Natural killer cell treated with Interleukin-12 subunit alpha and Interleukin-12 subunit beta and Interleukin-15 and Interleukin-18, amount 100 ng/mL, for 72 hours (primary cell): ENCODE measurements at regions not wholly inside any gene's neighbourhood (a gene's known extent, or its start where the extent isn't known, plus 50 kb on each side); places are given as distances from the start of the nearest gene placed in this dataset.
A peak's percentile ranks its signal among the peaks of the same experiment; 100 is the strongest.

ENCODE experiments used
- ATAC-seq, 2 donors: fragments of 150-1000 bp; cut with Tn5 transposase in 1 of 2; sonication (Bioruptor Pico), chemical (Tn5 transposase) in 1 of 2; 2 replicates each; pipeline ENCODE4 v1.10.0; 2021
- DNase-seq: peaks from one replicate; pipeline ENCODE4 v3.0.0; 2022; ENCODE audit warnings: low spot score
- H3K27ac Mint-ChIP-seq, 2 donors: 1 replicate in 1 of 2; 2 replicates in 1 of 2; pipeline ENCODE4 v1.8.0; 2022; ENCODE audit warnings: mixed read lengths in 2 of 2, mild to moderate bottlenecking in 1 of 2, moderate library complexity in 1 of 2
- H3K27me3 Mint-ChIP-seq, 2 donors: 1 replicate in 1 of 2; 2 replicates in 1 of 2; pipeline ENCODE4 v1.8.0; 2022; ENCODE audit warnings: mixed read lengths in 2 of 2
- H3K36me3 Mint-ChIP-seq: one replicate; pipeline ENCODE4 v1.8.0; 2022; ENCODE audit warnings: mixed read lengths
- H3K4me1 Mint-ChIP-seq, 2 donors: 1 replicate in 1 of 2; 2 replicates in 1 of 2; pipeline ENCODE4 v1.8.0; 2022; ENCODE audit warnings: low read depth in 2 of 2, mixed read lengths in 2 of 2, mild to moderate bottlenecking in 1 of 2
- H3K4me3 Mint-ChIP-seq: one replicate; pipeline ENCODE4 v1.8.0; 2022; ENCODE audit warnings: mixed read lengths
- H3K9me3 Mint-ChIP-seq: 2 replicates; pipeline ENCODE4 v1.8.0; 2022; ENCODE audit warnings: mixed read lengths

DNA sequence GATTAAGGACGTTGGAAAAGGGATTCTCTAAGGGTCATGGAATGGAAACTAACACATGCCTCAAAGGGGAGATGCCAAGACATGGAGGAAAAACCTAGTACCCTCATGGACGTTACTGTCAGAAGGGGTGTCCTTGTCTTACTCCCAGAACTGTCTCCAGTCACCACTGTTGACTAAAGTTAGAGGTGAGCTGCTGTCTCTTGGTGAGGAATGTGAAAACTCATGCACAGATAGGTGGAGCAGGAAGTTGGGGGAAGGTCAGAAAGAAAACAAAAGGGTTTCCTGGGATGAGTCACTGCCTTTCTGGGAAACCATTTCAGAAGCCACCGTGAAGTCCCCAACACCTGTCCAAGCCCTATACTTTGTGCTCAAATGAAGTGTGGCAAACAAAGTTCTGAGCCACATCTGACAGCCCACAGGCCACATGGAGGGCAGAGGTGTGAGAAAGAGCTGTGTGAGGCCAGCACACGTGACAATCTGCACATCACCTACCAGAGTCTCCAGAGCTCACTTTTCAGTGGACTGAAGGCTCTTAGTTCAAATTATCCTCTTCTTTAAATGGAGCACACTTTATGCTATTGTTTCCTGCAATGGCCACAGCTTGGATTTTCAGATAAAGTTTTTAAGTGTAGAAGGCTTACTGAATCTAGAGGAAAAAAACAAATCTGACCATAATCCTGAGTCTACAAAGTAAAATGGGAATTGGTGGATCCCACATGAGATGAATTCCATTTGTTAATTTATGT is 92.9 kb upstream of the EGLN3 start:
- peaks cover 0 to 12% of the 10 kb centered on the region in 2 donors for H3K27me3 Mint-ChIP-seq
- ATAC-seq, result peak; percentile 96 to 98
- H3K9me3 Mint-ChIP-seq, result peaks cover 4% of the 10 kb centered on the region
- H3K27ac Mint-ChIP-seq, result peak overlapping the region; percentile 30 to 86
- no peaks in the 10 kb centered on the region for H3K36me3 Mint-ChIP-seq
- peaks cover 21 to 26% of the 10 kb centered on the region in 2 donors for H3K4me1 Mint-ChIP-seq
- peak; percentile 84 for DNase-seq
- peak overlapping the region; percentile 58 for H3K4me3 Mint-ChIP-seq

DNA sequence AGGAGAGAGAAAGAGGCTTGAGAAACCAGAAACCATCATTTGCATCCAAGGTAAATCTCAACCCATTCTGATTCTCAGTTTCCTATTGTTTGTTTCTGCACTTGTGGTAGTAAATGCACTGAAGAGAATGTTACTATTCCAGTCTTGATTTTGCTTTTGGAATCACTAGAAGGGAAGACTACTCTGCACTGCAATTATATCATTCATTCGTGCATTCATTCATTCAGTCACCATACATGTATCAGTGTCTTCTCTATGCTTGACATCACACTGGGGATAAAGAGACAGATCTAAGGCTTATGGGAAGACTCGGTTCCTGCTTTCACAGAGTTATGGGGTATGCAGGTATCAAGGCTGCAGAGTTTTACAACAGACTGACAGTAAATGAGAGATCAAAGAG is 90.3 kb upstream of the EGLN3 start:
- Mint-ChIP-seq H3K27me3 (peaks cover 0 to 7% of the 10 kb centered on the region in 2 donors), H3K4me1 (peaks cover 21 to 31% of the 10 kb centered on the region in 2 donors), H3K27ac (no peak overlapping the region), H3K9me3 (peaks cover 4% of the 10 kb centered on the region), H3K36me3 (no peaks in the 10 kb centered on the region), H3K4me3 (no peak overlapping the region)
- ATAC-seq (no peak), DNase-seq (no peak)

DNA sequence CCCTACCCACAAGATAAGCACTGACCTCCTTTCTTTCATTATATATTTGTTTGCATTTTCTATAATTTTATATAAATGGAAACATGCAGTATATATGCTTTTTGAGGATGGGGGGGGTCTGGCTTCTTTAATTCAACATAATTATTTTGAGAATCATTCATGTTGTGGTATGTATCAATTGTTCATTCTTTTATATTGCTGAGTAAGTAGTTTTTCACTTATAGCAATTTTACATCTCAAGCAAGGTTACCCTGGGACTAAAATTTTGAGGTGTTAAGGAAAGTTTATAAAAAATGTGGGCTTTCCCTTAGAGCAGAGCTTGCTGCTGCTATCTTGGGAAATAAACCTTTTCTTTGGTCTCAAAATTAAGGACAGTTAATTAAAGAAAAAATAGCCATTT is 89.9 kb upstream of the EGLN3 start:
- H3K27me3 Mint-ChIP-seq, result peaks cover 0 to 7% of the 10 kb centered on the region in 2 donors
- no peak overlapping the region for H3K4me3 Mint-ChIP-seq
- peaks cover 21 to 31% of the 10 kb centered on the region in 2 donors for H3K4me1 Mint-ChIP-seq
- no peak for ATAC-seq
- no peak for DNase-seq
- H3K27ac Mint-ChIP-seq, result no peak overlapping the region
- H3K36me3 Mint-ChIP-seq, result no peaks in the 10 kb centered on the region
- H3K9me3 Mint-ChIP-seq, result peaks cover 4% of the 10 kb centered on the region

DNA sequence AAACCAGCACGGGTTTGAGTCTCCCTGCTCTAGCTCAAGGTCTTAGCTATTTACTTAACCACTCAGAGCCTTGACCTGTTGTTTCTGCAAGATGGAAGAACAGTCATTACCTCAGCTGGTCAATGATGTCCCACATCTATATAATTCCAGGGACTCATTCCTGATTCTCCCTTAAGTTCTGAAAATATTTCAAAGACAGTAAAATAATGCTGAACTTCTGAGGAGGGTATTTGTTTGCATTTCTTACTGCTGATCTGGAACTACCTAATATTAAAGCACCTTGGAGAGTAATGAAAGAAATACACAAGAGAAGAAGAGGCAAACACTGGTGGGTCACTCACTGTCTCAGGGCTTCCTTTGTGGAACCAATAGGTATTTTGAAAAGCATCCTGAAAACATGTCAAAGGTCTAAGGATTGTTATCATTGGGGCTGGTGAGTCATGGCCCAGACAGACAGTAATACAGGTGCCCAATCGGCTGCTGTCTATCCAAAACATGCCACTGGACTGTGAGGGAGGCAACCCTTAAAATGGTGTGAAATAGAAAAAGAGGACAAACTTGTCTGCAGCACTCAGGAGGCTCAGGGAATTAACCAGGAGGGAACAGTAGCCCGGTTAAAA is 88.7 kb upstream of the EGLN3 start:
- Mint-ChIP-seq H3K27me3 (peaks cover 0 to 7% of the 10 kb centered on the region in 2 donors), H3K4me3 (no peak overlapping the region), H3K36me3 (no peaks in the 10 kb centered on the region), H3K9me3 (peaks cover 4% of the 10 kb centered on the region), H3K4me1 (peaks cover 18 to 29% of the 10 kb centered on the region in 2 donors), H3K27ac (no peak overlapping the region)
- ATAC-seq (no peak), DNase-seq (no peak)

DNA sequence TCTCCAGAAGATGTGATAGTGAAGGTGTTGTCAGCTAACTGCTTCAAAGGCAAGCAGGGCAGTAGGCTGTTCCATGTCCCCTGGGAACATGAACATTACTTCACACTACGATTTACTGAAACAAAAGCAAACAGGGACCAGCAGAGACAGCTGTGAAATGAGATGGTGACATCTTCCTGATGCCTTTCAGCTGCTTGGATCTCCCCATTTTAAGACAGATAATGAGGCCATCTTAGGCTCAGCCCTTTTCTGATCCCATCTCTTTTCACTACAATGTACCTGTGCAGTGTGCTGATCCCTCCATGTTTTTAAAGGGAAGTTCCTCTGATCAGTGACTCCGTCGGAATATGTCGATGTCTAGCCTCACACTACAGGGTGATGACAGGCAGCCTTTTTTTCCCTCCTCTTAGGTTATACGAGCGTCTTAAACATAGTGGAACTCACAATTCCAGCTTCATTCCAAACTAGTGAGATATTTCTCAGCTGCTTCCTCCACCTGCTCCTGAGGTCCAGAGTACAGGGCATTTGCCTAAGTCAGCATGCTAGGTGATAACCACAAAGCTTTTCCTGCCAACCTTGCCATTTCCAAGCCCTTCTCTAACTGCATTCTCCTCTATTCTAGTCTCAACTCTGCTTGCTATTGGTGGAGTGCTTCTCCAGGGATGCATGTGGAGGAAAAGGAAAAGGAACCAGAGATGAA is 87.6 kb upstream of the EGLN3 start:
- Mint-ChIP-seq H3K27me3 (peaks cover 0 to 10% of the 10 kb centered on the region in 2 donors), H3K36me3 (no peaks in the 10 kb centered on the region), H3K4me1 (peaks cover 7 to 18% of the 10 kb centered on the region in 2 donors), H3K27ac (no peak overlapping the region), H3K9me3 (peaks cover 4% of the 10 kb centered on the region), H3K4me3 (no peak overlapping the region)
- ATAC-seq (no peak), DNase-seq (no peak)

DNA sequence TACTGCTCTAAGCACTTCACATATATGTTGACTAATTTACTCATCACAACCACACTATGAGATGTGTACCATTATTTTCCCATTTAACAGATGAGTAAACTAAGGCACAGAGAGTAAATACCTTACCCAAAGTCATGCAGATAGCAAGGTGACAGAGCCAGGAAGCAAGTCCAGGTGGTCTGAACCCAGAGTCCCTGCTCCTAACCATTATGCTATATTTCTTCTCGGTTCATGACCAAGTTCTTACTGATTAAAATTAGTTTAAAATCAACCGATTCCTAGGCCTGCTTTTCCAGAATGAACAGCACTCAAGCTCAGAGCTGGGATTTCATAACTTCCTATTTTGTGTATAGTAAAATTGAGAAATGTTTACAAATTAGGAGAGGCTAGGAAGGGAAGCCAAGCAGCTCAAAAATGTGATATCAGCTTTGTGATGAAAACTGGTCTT is 85.5 kb upstream of the EGLN3 start:
- Mint-ChIP-seq H3K4me1 (peaks cover 0 to 9% of the 10 kb centered on the region in 2 donors), H3K9me3 (peaks cover 3% of the 10 kb centered on the region), H3K36me3 (no peaks in the 10 kb centered on the region), H3K27ac (peak overlapping the region in 1 of 2 donors; percentile 13), H3K4me3 (no peak overlapping the region), H3K27me3 (peaks cover 5 to 16% of the 10 kb centered on the region in 2 donors)
- DNase-seq (no peak), ATAC-seq (no peak)

DNA sequence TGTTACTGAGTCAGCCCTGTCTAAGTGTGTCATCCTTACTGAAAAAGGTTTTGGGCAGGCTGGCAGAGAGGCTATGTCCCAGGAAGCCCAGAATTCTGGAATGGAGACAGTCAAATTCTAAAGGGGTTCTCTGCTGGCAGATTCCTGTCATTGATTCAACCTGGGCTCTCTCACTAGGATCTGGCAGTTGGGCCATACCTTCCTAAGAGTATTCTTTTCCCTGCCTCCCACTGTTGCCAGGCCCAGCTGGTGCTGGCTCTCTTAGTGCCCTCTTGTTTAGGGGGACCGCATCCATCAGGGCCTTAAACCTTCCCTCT is 85.0 kb upstream of the EGLN3 start:
- Mint-ChIP-seq H3K4me3 (no peak overlapping the region), H3K36me3 (no peaks in the 10 kb centered on the region), H3K27me3 (peaks cover 5 to 14% of the 10 kb centered on the region in 2 donors), H3K27ac (peak overlapping the region in 1 of 2 donors; percentile 13), H3K9me3 (no peaks in the 10 kb centered on the region), H3K4me1 (peaks cover 0 to 6% of the 10 kb centered on the region in 2 donors)
- no peak for ATAC-seq
- DNase-seq, result no peak

DNA sequence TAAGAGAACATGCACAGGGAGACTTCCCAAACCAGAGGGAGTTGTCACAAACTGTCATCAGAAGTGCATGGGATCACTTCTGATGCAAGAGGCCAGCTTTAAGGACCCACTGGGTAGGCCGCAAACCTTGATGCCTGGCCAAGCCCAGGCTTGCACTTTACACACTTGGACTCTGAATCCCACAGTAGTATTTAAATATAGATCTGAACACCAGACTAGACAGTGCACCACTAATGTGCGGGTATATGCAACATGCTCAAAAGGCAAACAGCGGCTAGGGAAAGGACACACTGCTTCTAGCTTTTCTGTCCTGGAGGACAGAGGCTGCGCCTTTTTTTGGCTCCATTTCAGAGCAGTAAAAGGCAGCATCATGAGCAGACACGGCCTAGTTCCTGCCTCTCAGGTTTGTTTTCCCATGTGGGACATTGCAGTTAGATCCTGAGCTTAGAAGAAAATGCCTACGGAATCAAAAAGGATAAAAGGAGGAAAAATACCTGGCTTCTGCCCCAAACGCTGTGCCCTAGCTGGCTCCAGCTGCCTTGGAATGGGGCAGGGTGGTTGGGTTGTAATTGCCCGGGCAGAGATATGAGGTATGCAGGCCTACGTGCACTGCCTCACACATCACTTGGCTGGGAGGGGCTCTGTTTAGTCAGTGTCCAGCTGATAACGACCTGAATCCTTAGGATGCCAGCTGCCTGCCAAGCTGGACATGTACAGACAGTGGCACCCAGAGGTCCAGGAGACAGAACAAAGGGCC is 84.5 kb upstream of the EGLN3 start:
- Mint-ChIP-seq H3K4me1 (peaks cover 0 to 6% of the 10 kb centered on the region in 2 donors), H3K27me3 (peaks cover 5 to 14% of the 10 kb centered on the region in 2 donors), H3K27ac (no peak overlapping the region), H3K4me3 (no peak overlapping the region), H3K36me3 (no peaks in the 10 kb centered on the region), H3K9me3 (no peaks in the 10 kb centered on the region)
- no peak for ATAC-seq
- no peak for DNase-seq

DNA sequence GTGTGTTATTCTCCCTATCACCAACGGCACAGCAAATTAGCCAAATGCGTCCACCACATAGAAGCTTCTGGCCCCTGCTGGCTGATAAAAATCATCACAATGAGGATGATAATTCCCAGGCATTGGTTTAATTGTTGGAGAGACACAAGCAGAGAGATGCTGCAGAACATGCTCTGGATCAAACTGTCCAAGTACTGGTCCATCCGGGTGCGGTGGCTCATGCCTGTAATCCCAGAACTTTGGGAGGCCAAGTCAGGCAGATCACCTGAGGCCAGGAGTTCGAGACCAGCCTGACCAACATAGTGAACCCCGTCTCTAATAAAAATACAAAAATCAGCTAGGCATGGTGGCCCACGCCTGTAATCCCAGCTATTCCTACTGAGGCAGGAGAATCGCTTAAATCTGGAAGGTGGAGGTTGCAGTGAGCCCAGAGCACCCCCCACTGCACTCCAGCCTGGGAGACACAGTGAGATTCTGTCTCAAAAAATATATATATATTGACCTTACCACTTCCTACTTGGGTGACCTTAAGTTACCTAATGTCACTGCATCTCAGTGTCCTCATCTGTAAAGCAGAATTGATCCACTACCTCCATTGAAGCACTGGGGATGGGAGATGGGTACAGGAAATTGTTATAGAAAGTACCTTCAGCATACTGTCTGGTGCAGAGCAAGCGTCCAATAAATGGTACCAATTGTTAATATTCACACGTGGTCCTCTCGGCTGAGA is 83.7 kb upstream of the EGLN3 start:
- Mint-ChIP-seq H3K27me3 (peaks cover 5 to 14% of the 10 kb centered on the region in 2 donors), H3K27ac (no peak overlapping the region), H3K36me3 (no peaks in the 10 kb centered on the region), H3K9me3 (no peaks in the 10 kb centered on the region), H3K4me1 (peaks cover 0 to 6% of the 10 kb centered on the region in 2 donors), H3K4me3 (no peak overlapping the region)
- ATAC-seq (no peak), DNase-seq (no peak)

DNA sequence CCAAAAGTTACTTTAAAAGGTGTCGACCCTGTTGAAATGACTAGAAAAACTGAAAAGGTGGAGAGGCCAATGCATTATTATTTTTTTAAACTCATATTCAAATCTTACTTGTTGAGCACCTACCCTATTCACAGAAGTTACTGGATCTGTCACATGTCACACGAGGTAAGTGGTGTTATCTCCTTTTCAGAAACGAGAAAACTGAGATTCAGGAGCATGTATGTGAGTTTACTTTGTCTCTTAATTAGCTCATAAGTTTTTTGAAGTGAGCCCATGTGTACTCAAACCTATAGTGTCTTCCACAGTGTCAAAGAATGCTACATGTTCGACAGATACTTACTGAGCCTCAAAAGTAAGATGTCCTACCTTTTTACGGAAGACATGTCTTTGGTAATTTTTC is 81.8 kb upstream of the EGLN3 start:
- no peak for ATAC-seq
- no peaks in the 10 kb centered on the region for H3K4me1 Mint-ChIP-seq
- DNase-seq, result no peak
- peaks cover 5 to 10% of the 10 kb centered on the region in 2 donors for H3K27me3 Mint-ChIP-seq
- no peaks in the 10 kb centered on the region for H3K36me3 Mint-ChIP-seq
- no peak overlapping the region for H3K27ac Mint-ChIP-seq
- no peaks in the 10 kb centered on the region for H3K9me3 Mint-ChIP-seq
- no peak overlapping the region for H3K4me3 Mint-ChIP-seq

DNA sequence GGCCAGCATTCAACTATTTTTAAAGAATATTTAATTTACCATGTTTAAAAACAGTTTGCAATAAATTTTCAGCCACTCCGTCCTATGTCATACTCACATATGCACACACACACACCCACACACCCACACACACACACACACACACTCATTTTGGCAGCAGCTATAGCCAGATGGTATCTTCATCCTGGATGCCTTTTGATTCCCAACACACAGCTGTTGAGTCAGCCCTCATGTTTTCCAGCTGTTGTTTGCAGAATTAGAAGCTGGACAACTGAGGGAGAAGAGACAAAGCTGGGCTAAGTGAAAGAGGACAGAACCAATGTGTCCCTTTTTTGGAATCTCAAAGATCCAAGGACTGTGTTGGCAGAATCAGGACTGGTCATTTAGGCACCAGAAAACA is 80.0 kb upstream of the EGLN3 start:
- peaks cover 5 to 10% of the 10 kb centered on the region in 2 donors for H3K27me3 Mint-ChIP-seq
- H3K27ac Mint-ChIP-seq, result no peak overlapping the region
- H3K4me1 Mint-ChIP-seq, result peaks cover 0 to 3% of the 10 kb centered on the region in 2 donors
- DNase-seq, result no peak
- no peaks in the 10 kb centered on the region for H3K9me3 Mint-ChIP-seq
- H3K4me3 Mint-ChIP-seq, result no peak overlapping the region
- no peak for ATAC-seq
- H3K36me3 Mint-ChIP-seq, result no peaks in the 10 kb centered on the region

DNA sequence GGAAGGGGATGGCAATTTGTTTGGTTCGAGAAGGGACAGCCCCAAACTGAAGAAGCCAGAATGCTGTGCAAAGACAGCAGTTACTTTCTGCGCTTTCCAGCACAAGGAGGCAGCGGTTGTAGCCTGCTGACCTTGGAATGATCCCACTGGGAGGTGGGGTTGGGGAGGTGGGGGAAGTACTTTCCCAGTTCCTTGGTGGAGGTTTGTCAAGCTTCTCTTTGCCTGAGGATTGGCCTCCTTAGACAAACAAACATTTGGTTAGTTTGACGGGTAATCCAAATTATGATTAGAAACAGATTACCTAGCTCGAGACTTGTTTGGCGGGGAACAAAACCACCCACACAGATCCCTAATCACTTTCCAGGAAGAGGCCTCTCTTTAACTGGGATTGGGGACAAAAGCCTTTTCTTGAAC is 79.1 kb upstream of the EGLN3 start:
- Mint-ChIP-seq H3K9me3 (no peaks in the 10 kb centered on the region), H3K4me3 (no peak overlapping the region), H3K4me1 (peaks cover 0 to 3% of the 10 kb centered on the region in 2 donors), H3K27ac (no peak overlapping the region), H3K36me3 (no peaks in the 10 kb centered on the region), H3K27me3 (peaks cover 5 to 10% of the 10 kb centered on the region in 2 donors)
- DNase-seq (no peak), ATAC-seq (no peak)

DNA sequence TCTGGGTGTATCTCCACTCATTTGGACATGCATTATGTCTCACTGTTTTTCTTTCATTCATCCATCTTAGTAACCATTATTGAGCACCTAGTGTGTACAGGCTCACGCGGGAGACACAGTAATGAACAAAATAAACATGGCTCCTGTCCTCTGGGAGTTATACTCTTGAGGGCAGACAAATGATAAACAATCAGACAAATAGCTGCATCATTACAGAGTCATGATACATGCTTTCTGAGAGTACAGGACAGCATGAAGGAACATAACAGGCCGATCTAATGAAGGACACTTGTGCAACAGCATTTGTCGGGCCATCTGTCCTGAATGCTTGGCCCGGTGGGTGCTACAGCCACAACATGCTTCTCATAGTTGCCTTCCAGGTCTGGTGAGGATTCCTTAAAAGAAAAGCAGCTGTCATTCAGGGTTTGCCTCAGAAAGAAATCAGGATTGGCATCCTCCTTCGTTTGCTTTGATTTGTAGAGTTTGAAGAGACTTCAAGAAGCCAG is 77.2 kb upstream of the EGLN3 start:
- Mint-ChIP-seq H3K27me3 (peaks cover 5 to 12% of the 10 kb centered on the region in 2 donors), H3K4me1 (peaks cover 0 to 7% of the 10 kb centered on the region in 2 donors), H3K4me3 (no peak overlapping the region), H3K36me3 (no peaks in the 10 kb centered on the region), H3K9me3 (no peaks in the 10 kb centered on the region), H3K27ac (peak overlapping the region in 1 of 2 donors; percentile 32)
- no peak for DNase-seq
- ATAC-seq, result no peak
